T-helper 17 cell (primary cell): ENCODE measurements at regions not wholly inside any gene's neighbourhood (a gene's known extent, or its start where the extent isn't known, plus 50 kb on each side); places are given as distances from the start of the nearest gene placed in this dataset.

Experiments
- ATAC-seq: fragments of 150-1000 bp; cut with Tn5 transposase; 2 replicates; pipeline ENCODE4 v1.10.0; 2021; ENCODE audit warnings: mild to moderate bottlenecking, moderate library complexity
- DNase-seq, 3 donors: peaks; one replicate each; pipeline versions ENCODE4 v3.0.0 to v3.0.0-alpha.2; 2020 to 2021
- H3K9me3 ChIP-seq: one replicate; pipeline ENCODE4 v1.7.0; 2013; ENCODE audit warnings: low read length, mild to moderate bottlenecking; ENCODE audit not compliant: control insufficient read depth, poor library complexity, severe bottlenecking
- H3K27ac Mint-ChIP-seq: one replicate; pipeline ENCODE4 v1.8.0; 2022; ENCODE audit warnings: mild to moderate bottlenecking, moderate library complexity, mixed read lengths
- H3K27me3 Mint-ChIP-seq: one replicate; pipeline ENCODE4 v1.8.0; 2022; ENCODE audit warnings: mixed read lengths
- H3K36me3 Mint-ChIP-seq: one replicate; pipeline ENCODE4 v1.8.0; 2022; ENCODE audit warnings: low read depth, mixed read lengths
- H3K4me1 Mint-ChIP-seq: one replicate; pipeline ENCODE4 v1.8.0; 2022; ENCODE audit warnings: mild to moderate bottlenecking, mixed read lengths
- H3K4me3 Mint-ChIP-seq: one replicate; pipeline ENCODE4 v1.8.0; 2022; ENCODE audit warnings: mild to moderate bottlenecking, moderate library complexity, mixed read lengths

DNA sequence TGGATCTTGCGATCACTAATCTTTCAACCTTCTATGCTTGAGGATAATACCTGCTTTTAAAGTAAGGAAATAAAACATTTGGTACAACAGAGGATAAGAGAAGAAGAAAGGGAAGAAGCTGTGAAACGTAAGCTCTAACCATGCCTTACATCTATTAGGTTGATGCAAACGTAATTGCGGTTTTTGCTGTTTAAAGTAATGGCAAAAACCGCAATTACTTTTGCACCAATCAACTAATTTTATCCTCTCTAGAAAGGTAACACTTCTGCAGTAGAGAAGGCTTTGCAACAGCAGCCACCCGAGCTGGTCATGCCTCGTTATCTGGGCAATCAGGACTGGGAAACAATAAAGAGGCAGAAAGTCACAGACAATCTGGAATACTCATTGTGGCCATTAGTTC is 224.1 kb downstream of the MED10 start:
- Mint-ChIP-seq H3K27me3 (peaks cover 6% of the 10 kb centered on the region), H3K4me3 (no peak overlapping the region), H3K27ac (no peak overlapping the region), H3K4me1 (no peaks in the 10 kb centered on the region), H3K36me3 (no peaks in the 10 kb centered on the region)
- DNase-seq (no peak), ATAC-seq (no peak)
- no peaks in the 10 kb centered on the region for H3K9me3 ChIP-seq

GRCh38 chr5:6146271-6146670 is 232.1 kb downstream of the MED10 start:
- ATAC-seq: no peak

GRCh38 chr5:6145616-6146237 is 232.6 kb downstream of the MED10 start:
- no peak overlapping the region for H3K27ac Mint-ChIP-seq

More at GRCh38 chr5:6146271-6146670, 232.1 kb downstream of the MED10 start:
- Mint-ChIP-seq H3K4me1 (no peaks in the 10 kb centered on the region), H3K27ac (no peak overlapping the region), H3K4me3 (no peak overlapping the region), H3K36me3 (no peaks in the 10 kb centered on the region), H3K27me3 (peaks cover 20% of the 10 kb centered on the region)
- no peaks in the 10 kb centered on the region for H3K9me3 ChIP-seq
- no peak for DNase-seq

DNA sequence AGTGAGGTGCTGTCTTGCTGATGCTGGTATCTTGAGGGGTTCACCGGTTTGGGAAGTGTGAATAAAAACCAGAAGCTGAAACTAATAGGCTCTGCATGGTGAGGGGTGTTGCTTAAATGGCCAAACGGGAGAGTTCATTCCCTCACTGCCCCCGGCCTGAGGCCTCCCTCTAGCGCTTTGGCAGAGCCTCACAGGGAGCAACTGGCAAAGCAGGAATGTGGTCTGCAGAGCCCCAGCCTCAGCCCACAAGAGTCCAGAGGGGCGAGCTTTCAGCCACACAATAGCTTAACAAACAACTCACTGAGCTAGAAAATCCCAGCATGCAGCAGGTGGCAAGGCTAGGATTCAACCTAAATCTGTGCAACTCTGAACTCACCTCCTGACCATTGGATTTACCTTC is 234.8 kb downstream of the MED10 start:
- ATAC-seq (no peak), DNase-seq (no peak)
- no peak overlapping the region for H3K27ac Mint-ChIP-seq
- H3K36me3 Mint-ChIP-seq: no peaks in the 10 kb centered on the region
- no peaks in the 10 kb centered on the region for H3K9me3 ChIP-seq
- H3K4me3 Mint-ChIP-seq: no peak overlapping the region
- no peaks in the 10 kb centered on the region for H3K4me1 Mint-ChIP-seq
- peaks cover 28% of the 10 kb centered on the region for H3K27me3 Mint-ChIP-seq

More at GRCh38 chr5:6145616-6146237, 232.6 kb downstream of the MED10 start:
- DNase-seq: no peak
- H3K27me3 Mint-ChIP-seq: peaks cover 20% of the 10 kb centered on the region
- no peaks in the 10 kb centered on the region for H3K4me1 Mint-ChIP-seq
- no peaks in the 10 kb centered on the region for H3K9me3 ChIP-seq
- no peak for ATAC-seq
- no peaks in the 10 kb centered on the region for H3K36me3 Mint-ChIP-seq
- H3K4me3 Mint-ChIP-seq: no peak overlapping the region

DNA sequence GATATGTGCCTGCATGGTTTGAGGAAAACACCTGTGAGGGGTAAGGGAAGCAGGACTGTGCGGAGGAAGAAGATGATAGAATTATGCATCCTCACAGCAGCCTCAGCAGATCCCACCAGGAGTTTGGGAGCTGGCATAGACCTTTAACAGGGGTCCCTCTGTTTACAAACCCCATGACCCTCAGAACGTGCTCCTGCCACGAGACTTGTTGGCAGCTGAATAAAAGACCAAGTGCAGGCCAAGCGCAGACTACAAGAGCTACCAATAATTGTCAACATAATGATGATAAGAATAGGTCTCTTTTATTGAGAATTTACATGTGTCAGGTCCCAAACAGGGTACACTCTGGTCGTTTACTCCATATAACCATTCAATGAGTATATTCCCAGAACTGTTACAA is 236.0 kb downstream of the MED10 start:
- no peaks in the 10 kb centered on the region for H3K36me3 Mint-ChIP-seq
- no peaks in the 10 kb centered on the region for H3K9me3 ChIP-seq
- DNase-seq (no peak), ATAC-seq (no peak)
- no peak overlapping the region for H3K4me3 Mint-ChIP-seq
- H3K27me3 Mint-ChIP-seq: peaks cover 28% of the 10 kb centered on the region
- no peak overlapping the region for H3K27ac Mint-ChIP-seq
- H3K4me1 Mint-ChIP-seq: no peaks in the 10 kb centered on the region

DNA sequence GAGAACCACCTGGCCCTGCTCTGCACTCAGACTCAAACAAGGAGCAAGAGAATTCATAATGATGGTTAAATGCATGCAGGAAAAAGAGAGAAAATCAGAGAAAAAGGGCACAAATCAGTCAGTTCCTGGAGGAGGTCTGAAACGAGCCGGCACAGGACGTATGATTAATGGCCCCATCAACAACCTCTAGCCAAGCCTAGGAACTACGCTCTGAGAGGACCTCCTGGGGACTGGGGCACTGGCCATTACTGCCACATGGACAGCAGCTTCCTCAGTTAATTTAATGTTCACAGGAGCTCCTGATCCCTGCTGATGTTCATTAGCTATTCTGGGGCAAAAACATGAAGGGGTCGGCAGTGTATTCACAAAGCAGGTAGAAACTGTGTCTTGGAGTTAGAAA is 238.1 kb downstream of the MED10 start:
- no peaks in the 10 kb centered on the region for H3K9me3 ChIP-seq
- Mint-ChIP-seq H3K27ac (no peak overlapping the region), H3K36me3 (no peaks in the 10 kb centered on the region), H3K4me1 (no peaks in the 10 kb centered on the region), H3K4me3 (no peak overlapping the region), H3K27me3 (peaks cover 22% of the 10 kb centered on the region)
- DNase-seq (no peak), ATAC-seq (no peak)

DNA sequence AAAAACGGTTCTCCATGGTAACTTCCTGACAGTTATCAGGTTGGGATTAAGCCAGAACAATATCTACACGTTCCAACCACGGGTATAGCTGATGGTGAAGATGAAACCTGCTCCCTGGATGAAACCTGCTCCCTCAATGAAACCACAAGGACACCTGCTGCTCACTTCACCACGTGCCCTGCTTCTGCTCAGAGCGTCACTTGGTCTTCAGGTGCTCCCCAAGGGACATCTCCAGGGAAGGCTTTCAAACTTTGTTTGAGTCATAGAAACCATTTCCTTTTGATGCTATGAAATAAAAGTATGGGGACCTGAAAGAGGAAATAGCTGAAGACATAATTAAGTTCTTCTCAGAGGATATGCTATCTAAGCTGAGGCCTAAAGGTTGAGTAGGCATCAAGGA is 242.4 kb downstream of the MED10 start:
- no peaks in the 10 kb centered on the region for H3K4me1 Mint-ChIP-seq
- ATAC-seq (no peak), DNase-seq (no peak)
- H3K9me3 ChIP-seq: no peaks in the 10 kb centered on the region
- H3K4me3 Mint-ChIP-seq: no peak overlapping the region
- H3K27me3 Mint-ChIP-seq: peaks cover 8% of the 10 kb centered on the region
- no peak overlapping the region for H3K27ac Mint-ChIP-seq
- no peaks in the 10 kb centered on the region for H3K36me3 Mint-ChIP-seq

DNA sequence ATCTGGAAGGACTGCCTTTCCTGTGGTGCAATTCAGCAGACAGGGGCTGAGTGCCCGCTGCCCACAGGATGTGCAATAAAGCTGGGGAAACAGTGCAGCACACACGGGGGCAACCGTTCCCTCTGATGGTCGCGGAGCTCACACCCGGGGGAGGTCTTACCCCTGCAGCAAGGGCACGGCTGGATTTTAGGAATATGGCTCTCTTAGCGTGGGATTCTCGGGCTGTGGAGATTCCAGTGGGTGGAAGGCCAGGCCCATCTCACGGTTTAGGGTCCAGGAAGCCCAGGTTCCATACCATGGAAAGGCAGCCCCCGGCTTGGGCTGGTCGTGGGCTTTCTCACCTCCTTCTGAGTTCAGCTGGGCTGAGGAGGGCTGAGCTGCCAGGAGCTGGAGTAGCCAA is 244.1 kb downstream of the MED10 start:
- Mint-ChIP-seq H3K27me3 (no peaks in the 10 kb centered on the region), H3K36me3 (no peaks in the 10 kb centered on the region), H3K27ac (no peak overlapping the region), H3K4me1 (no peaks in the 10 kb centered on the region), H3K4me3 (no peak overlapping the region)
- ATAC-seq (no peak), DNase-seq (no peak)
- no peaks in the 10 kb centered on the region for H3K9me3 ChIP-seq

GRCh38 chr5:6125781-6126180 is 252.6 kb downstream of the MED10 start:
- no peaks in the 10 kb centered on the region for H3K9me3 ChIP-seq
- H3K27ac Mint-ChIP-seq: no peak overlapping the region
- no peak overlapping the region for H3K4me3 Mint-ChIP-seq
- H3K27me3 Mint-ChIP-seq: no peaks in the 10 kb centered on the region
- ATAC-seq (no peak), DNase-seq (no peak)
- no peaks in the 10 kb centered on the region for H3K4me1 Mint-ChIP-seq
- no peaks in the 10 kb centered on the region for H3K36me3 Mint-ChIP-seq

- DNase-seq (no peak), ATAC-seq (no peak)
- H3K27me3 Mint-ChIP-seq: no peaks in the 10 kb centered on the region
- H3K4me3 Mint-ChIP-seq: no peak overlapping the region
- H3K4me1 Mint-ChIP-seq: no peaks in the 10 kb centered on the region
- no peak overlapping the region for H3K27ac Mint-ChIP-seq
- no peaks in the 10 kb centered on the region for H3K9me3 ChIP-seq
- no peaks in the 10 kb centered on the region for H3K36me3 Mint-ChIP-seq
These were observed 259.7 kb downstream of the MED10 start for GRCh38 chr5:6118691-6119090.

DNA sequence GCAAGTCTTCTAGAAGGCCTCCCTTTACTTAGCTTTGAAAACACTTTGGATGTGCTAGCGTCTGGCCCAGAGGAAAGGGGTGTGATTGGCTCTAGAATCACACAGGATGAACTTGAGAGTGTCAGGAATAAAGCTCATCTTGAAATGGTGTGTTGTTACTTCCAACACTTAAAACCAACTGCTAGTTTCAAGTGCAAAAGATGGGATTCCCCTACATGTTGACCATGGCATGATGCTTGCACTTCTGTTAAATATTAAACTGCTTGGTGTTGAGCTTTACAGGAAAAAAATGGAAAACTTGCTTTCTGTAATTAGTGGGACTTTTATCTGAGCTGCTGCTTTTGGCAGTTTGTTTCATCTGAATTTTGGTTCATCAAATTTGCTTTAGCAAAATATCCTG is 261.1 kb downstream of the MED10 start:
- Mint-ChIP-seq H3K4me1 (no peaks in the 10 kb centered on the region), H3K27ac (no peak overlapping the region), H3K27me3 (no peaks in the 10 kb centered on the region), H3K36me3 (no peaks in the 10 kb centered on the region), H3K4me3 (no peak overlapping the region)
- H3K9me3 ChIP-seq: no peaks in the 10 kb centered on the region
- DNase-seq: no peak
- ATAC-seq: no peak

DNA sequence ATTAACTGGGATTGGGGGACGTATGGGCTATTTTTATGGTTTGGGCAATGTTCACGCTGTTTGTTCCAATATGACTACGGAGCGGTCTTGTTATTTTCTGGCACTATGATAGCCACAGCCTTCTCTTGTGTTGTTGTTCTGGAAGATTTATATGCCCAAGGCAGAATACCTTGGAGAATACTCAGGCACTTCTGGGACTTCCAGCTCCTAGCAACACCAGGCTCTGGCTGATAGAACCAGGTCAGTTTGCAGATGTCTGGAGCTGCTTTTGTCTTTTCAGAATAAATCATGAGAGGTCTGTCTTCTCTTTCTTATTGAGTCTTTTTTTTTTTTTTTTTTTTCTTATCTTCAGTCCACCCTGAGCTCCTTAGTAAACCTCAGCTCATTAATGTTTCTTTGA is 262.5 kb downstream of the MED10 start:
- Mint-ChIP-seq H3K36me3 (no peaks in the 10 kb centered on the region), H3K27me3 (no peaks in the 10 kb centered on the region), H3K4me1 (no peaks in the 10 kb centered on the region), H3K27ac (no peak overlapping the region), H3K4me3 (no peak overlapping the region)
- no peak for DNase-seq
- H3K9me3 ChIP-seq: no peaks in the 10 kb centered on the region
- ATAC-seq: no peak

GRCh38 chr5:6112538-6112937 is 265.8 kb downstream of the MED10 start:
- no peaks in the 10 kb centered on the region for H3K9me3 ChIP-seq
- no peak overlapping the region for H3K27ac Mint-ChIP-seq
- ATAC-seq (no peak), DNase-seq (no peak)
- H3K4me1 Mint-ChIP-seq: no peaks in the 10 kb centered on the region
- no peak overlapping the region for H3K4me3 Mint-ChIP-seq
- no peaks in the 10 kb centered on the region for H3K36me3 Mint-ChIP-seq
- H3K27me3 Mint-ChIP-seq: no peaks in the 10 kb centered on the region

DNA sequence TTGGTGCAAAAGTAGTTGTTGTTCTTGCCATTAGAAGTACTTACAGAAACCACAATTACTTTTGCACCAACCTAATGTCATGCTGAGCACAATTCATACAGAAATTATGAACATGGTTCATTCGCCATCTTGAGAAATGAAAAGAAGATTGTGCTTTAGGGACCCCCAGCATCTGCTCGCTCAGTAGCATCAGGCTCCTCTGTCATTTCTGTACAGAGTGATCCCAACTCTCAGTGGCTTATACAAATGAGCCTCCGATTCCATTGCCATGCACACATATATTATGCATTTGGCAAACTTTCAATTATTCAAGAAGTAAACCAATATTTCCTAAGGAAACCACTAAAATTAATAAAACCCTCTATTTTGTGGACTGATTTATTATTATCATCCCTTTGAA is 266.2 kb downstream of the MED10 start:
- Mint-ChIP-seq H3K27ac (no peak overlapping the region), H3K4me3 (no peak overlapping the region), H3K4me1 (no peaks in the 10 kb centered on the region), H3K36me3 (no peaks in the 10 kb centered on the region), H3K27me3 (no peaks in the 10 kb centered on the region)
- ATAC-seq (no peak), DNase-seq (no peak)
- no peaks in the 10 kb centered on the region for H3K9me3 ChIP-seq
